K562 (cell line): ENCODE measurements at regions not wholly inside any gene's neighbourhood (a gene's known extent, or its start where the extent isn't known, plus 50 kb on each side); places are given as distances from the start of the nearest gene placed in this dataset.

ENCODE experiments used
- ATAC-seq: fragments of 200-7000 bp; cut with Tn5 transposase; 3 replicates; pipeline ENCODE4 v1.9.1; 2020; ENCODE audit warnings: moderate library complexity
- BruUV-seq: library from RNA; stranded (reverse); fragments of 400-500 nt; replicated peaks from 2 replicates; lab custom pipeline; 2021; lab: Mats Ljungman, UMichigan
- CTCF ChIA-PET: fragments of 300-600 bp; formaldehyde crosslinking; extraction: SDS; loops from one replicate; lab custom pipeline; 2021; ENCODE audit warnings: low intra/inter-chr PET ratio; lab: Yijun Ruan, JAX
- POLR2A ChIA-PET: fragments of 300-600, 350-650 bp; sonication (Branson Sonifier 250); formaldehyde crosslinking; extraction: SDS; loops from one replicate; lab custom pipeline; 2021; ENCODE audit warnings: antibody characterized with exemption, inconsistent platforms; lab: Yijun Ruan, JAX
- DNase-seq, 4 experiments: peaks; one replicate each; pipeline versions ENCODE4 v3.0.0 to v3.0.0-alpha.2; 2011 to 2018; ENCODE audit warnings: low spot score in 3 of 4, mixed read lengths in 3 of 4; ENCODE audit errors: extremely low read depth in 1 of 4
- FAIRE-seq: peaks from 2 replicates; lab custom pipeline; 2011; peaks lifted over from hg19 to GRCh38; lab: Jason Lieb, UNC
- H2AFZ ChIP-seq: 2 replicates; pipeline ENCODE4 v1.6.0; 2011; ENCODE audit warnings: low read depth, low read length, control low read depth, inconsistent platforms
- H3K27ac ChIP-seq: fragments of 200-600 bp; 3 replicates; pipeline ENCODE4 v1.8.0; 2011; ENCODE audit warnings: low read depth, mild to moderate bottlenecking, control low read depth, inconsistent platforms, low read length, moderate library complexity, mixed read lengths; ENCODE audit errors: extremely low read depth
- H3K27me3 ChIP-seq, 2 experiments: fragments of 300-600 bp in 1 of 2; 2 replicates in 1 of 2; 3 replicates in 1 of 2; pipeline versions ENCODE4 v1.6.0 to v1.8.0; 2011; ENCODE audit warnings: inconsistent platforms in 2 of 2, low read length in 2 of 2, mild to moderate bottlenecking in 1 of 2, mixed read lengths in 1 of 2, moderate library complexity in 1 of 2; ENCODE audit not compliant: control insufficient read depth in 2 of 2, insufficient read depth in 2 of 2
- H3K36me3 ChIP-seq: fragments of 300-600 bp; 3 replicates; pipeline ENCODE4 v1.8.0; 2011; ENCODE audit warnings: mild to moderate bottlenecking, low read length, inconsistent platforms; ENCODE audit not compliant: control insufficient read depth, insufficient read depth
- H3K4me1 ChIP-seq, 2 experiments: fragments of 200-600 bp in 1 of 2; replicated peaks in 1 of 2; 2 replicates in 1 of 2; 3 replicates in 1 of 2; pipeline versions ENCODE4 v1.5.1 to v1.8.0; 2011; ENCODE audit warnings: inconsistent platforms in 2 of 2, low read length in 2 of 2, mild to moderate bottlenecking in 1 of 2, mixed read lengths in 1 of 2, moderate library complexity in 1 of 2; ENCODE audit not compliant: control insufficient read depth in 2 of 2, insufficient read depth in 2 of 2
- H3K4me2 ChIP-seq: 2 replicates; pipeline ENCODE4 v1.6.1; 2011; ENCODE audit warnings: low read length, control low read depth, inconsistent platforms, mixed read lengths; ENCODE audit not compliant: insufficient read depth
- H3K4me3 ChIP-seq: fragments of 200-600 bp; sonication (generic), shearing (Covaris generic); 2 replicates; pipeline ENCODE4 v1.5.1; 2016; ENCODE audit warnings: control low read depth, inconsistent platforms
- H3K79me2 ChIP-seq: fragments of 200-600 bp; 3 replicates; pipeline ENCODE4 v1.8.0; 2011; ENCODE audit warnings: low read length, inconsistent platforms; ENCODE audit not compliant: control insufficient read depth, insufficient read depth
- H3K9ac ChIP-seq, 2 experiments: 2 replicates each; pipeline versions ENCODE4 v1.6.0 to v1.6.1; 2011; ENCODE audit warnings: low read depth in 2 of 2, low read length in 2 of 2, control low read depth in 1 of 2, inconsistent platforms in 1 of 2, mild to moderate bottlenecking in 1 of 2, mixed read lengths in 1 of 2; ENCODE audit not compliant: insufficient read depth in 1 of 2
- H3K9me1 ChIP-seq: one replicate; pipeline ENCODE4 v1.6.0; 2011; ENCODE audit warnings: inconsistent platforms, mild to moderate bottlenecking, low read length, moderate library complexity; ENCODE audit not compliant: control insufficient read depth, insufficient read depth
- H3K9me3 ChIP-seq: replicated peaks from 2 replicates; pipeline ENCODE4 v1.5.1; 2011; ENCODE audit warnings: low read depth, low read length, inconsistent platforms; ENCODE audit not compliant: control insufficient read depth, insufficient read depth
- H4K20me1 ChIP-seq: replicated peaks from 2 replicates; pipeline ENCODE4 v1.6.1; 2011; ENCODE audit warnings: low read length, inconsistent platforms, mixed read lengths; ENCODE audit not compliant: control insufficient read depth, insufficient read depth
- ARNT ChIP-seq, 2 experiments: fragments of 450-650 bp; IDR thresholded peaks; 2 replicates each; pipeline ENCODE4 v1.6.1; 2016; ENCODE audit warnings: mild to moderate bottlenecking in 1 of 2
- DACH1 ChIP-seq: fragments of 450-650 bp; IDR thresholded peaks from 2 replicates; pipeline ENCODE4 v1.6.1; 2018; ENCODE audit not compliant: partially characterized antibody
- ERF ChIP-seq: fragments of 450-650 bp; formaldehyde crosslinking; IDR thresholded peaks from 2 replicates; pipeline ENCODE4 v1.4.0; 2020; ENCODE audit warnings: mild to moderate bottlenecking, mixed read lengths
- NCOA1 ChIP-seq: fragments of 450-650 bp; IDR thresholded peaks from 2 replicates; pipeline ENCODE4 v1.6.1; 2016; ENCODE audit warnings: low read depth
- SAP30 ChIP-seq: fragments of 200-600 bp; sonication (generic); IDR thresholded peaks from 2 replicates; pipeline ENCODE4 v1.6.1; 2012; ENCODE audit warnings: borderline replicate concordance, low read depth, mild to moderate bottlenecking, moderate library complexity, low read length, control low read depth, inconsistent platforms; ENCODE audit not compliant: insufficient read depth, poor library complexity, severe bottlenecking
- ZNF174 ChIP-seq: fragments of 250-450 bp; sonication (Bioruptor Pico); IDR thresholded peaks from 2 replicates; pipeline ENCODE4 v1.4.0; 2020; ENCODE audit warnings: mild to moderate bottlenecking
- ZNF830 ChIP-seq: fragments of 250-450 bp; sonication (Bioruptor Pico); IDR thresholded peaks from 2 replicates; pipeline ENCODE4 v1.5.0; 2021; ENCODE audit warnings: mild to moderate bottlenecking
- WGBS: fragments of 100-300 bp; shearing (Covaris generic); methylation state at CpG from one replicate; pipeline ENCODE4 v1.1.6; 2016; ENCODE audit warnings: low coverage, mixed read lengths; ENCODE audit not compliant: insufficient coverage; ENCODE audit errors: missing lambda C conversion rate; 5-methylcytosine and 5-hydroxymethylcytosine counted together
- in situ Hi-C: fragments of 300-500 bp; cut with MboI; formaldehyde crosslinking; loops from 4 replicates; pipeline ENCODE4 v1.15.0; 2018; ENCODE audit warnings: inconsistent platforms, mixed read lengths
- intact Hi-C: fragments of 100-400 bp; cut with micrococcal nuclease; formaldehyde crosslinking; loops from 2 replicates; pipeline ENCODE4 v1.14.2; 2022
- TF ChIP-seq, protein P1 (sequence below): fragments of 250-450 bp; sonication (Bioruptor Pico); IDR thresholded peaks from 2 replicates; pipeline ENCODE4 v1.8.0; 2021; ENCODE audit warnings: borderline replicate concordance, mild to moderate bottlenecking, moderate library complexity; ENCODE audit not compliant: poor library complexity, severe bottlenecking
- TF ChIP-seq, protein P2 (sequence below): fragments of 450-650 bp; formaldehyde crosslinking; IDR thresholded peaks from 2 replicates; pipeline ENCODE4 v1.4.0; 2022; ENCODE audit warnings: missing genetic modification characterization

DNA sequence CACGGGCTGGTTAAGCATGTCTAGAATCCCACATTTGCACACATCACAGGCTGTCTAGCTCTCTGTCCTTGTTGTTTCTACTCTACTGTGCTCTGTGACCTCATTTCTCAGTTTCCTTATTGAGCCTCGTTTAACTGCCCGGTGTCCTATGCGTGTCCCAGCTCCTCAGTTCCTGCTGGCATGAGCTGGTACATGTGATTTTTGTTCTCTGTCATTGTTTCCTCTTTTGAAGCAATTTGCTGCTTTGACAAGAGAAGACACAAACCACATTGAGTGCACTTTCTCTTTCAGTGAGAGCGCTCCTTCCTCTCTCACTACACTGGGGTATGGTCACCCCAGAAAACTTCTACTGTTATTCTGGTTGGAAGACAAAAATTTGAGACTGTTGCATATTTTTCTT, 563.5 kb downstream of the PDCD6IP start:
- 0% methylated on average over 5 of the region's 5 CpGs for WGBS
- no TSS peak for BruUV-seq
- Histone ChIP-seq H4K20me1 (no peaks in the 10 kb centered on the region), H2AFZ (no peak overlapping the region), H3K4me2 (no peak overlapping the region), H3K27me3 (no peaks in the 10 kb centered on the region), H3K27ac (no peak overlapping the region), H3K79me2 (no peaks in the 10 kb centered on the region), H3K9me3 (0 out of 2 replicates have a peak, but pooled peaks cover 3% of the 10 kb centered on the region), H3K4me1 (no peaks in the 10 kb centered on the region), H3K9me1 (no peaks in the 10 kb centered on the region), H3K36me3 (no peaks in the 10 kb centered on the region), H3K9ac (no peak overlapping the region), H3K4me3 (no peak overlapping the region)
- in situ Hi-C loops (no loop called here), intact Hi-C loops (no loop called here)
- CTCF ChIA-PET = no interaction called here
- no peak for TF ChIP-seq ZNF174
- no peak for TF ChIP-seq ARNT (IDR thresholded peaks at IDR 0.05)
- TF ChIP-seq NCOA1 = no peak
- TF ChIP-seq SAP30 = no peak
- TF ChIP-seq, protein P1, sequence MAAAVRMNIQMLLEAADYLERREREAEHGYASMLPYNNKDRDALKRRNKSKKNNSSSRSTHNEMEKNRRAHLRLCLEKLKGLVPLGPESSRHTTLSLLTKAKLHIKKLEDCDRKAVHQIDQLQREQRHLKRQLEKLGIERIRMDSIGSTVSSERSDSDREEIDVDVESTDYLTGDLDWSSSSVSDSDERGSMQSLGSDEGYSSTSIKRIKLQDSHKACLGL = no peak
- no peak for TF ChIP-seq ZNF830 (CRISPR knock-in tag)
- TF ChIP-seq, protein P2, sequence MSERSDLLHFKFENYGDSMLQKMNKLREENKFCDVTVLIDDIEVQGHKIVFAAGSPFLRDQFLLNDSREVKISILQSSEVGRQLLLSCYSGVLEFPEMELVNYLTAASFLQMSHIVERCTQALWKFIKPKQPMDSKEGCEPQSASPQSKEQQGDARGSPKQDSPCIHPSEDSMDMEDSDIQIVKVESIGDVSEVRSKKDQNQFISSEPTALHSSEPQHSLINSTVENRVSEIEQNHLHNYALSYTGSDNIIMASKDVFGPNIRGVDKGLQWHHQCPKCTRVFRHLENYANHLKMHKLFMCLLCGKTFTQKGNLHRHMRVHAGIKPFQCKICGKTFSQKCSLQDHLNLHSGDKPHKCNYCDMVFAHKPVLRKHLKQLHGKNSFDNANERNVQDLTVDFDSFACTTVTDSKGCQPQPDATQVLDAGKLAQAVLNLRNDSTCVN (CRISPR knock-in tag) = no peak
- TF ChIP-seq DACH1 = no peak
- TF ChIP-seq ERF (CRISPR knock-in tag) = no peak
- no peak for FAIRE-seq
- DNase-seq = no peak
- ATAC-seq = no peak
- POLR2A ChIA-PET = no interaction called here
